ENCODE measurements at regions not wholly inside any gene's neighbourhood (a gene's known extent, or its start where the extent isn't known, plus 50 kb on each side); places are given as distances from the start of the nearest gene placed in this dataset.

GRCh38 chr5:165673499-165673898 is 2168.1 kb downstream of the MAT2B start:
- no peak for TF ChIP-seq CTCF (IDR thresholded peaks at IDR 0.05; ENCODE audit: low read length)
- no peak for TF ChIP-seq EZH2 (IDR thresholded peaks at IDR 0.05; ENCODE audit: borderline replicate concordance, low read length)
